Liver (tissue), 8 donors: ENCODE measurements at regions not wholly inside any gene's neighbourhood (a gene's known extent, or its start where the extent isn't known, plus 50 kb on each side); places are given as distances from the start of the nearest gene placed in this dataset.

Source experiments
- DNase-seq: peaks from one replicate; pipeline ENCODE4 v3.0.0-alpha.2; 2017; ENCODE audit warnings: low spot score
- H3K27ac ChIP-seq, 2 donors: one replicate each; pipeline ENCODE4 v1.7.0; 2013; ENCODE audit warnings: inconsistent platforms in 2 of 2, low read length in 2 of 2, control low read depth in 1 of 2, low read depth in 1 of 2, mild to moderate bottlenecking in 1 of 2
- H3K27me3 ChIP-seq, 4 donors: one replicate each; pipeline versions ENCODE4 v1.6.1 to v1.7.0; 2013; ENCODE audit warnings: low read length in 3 of 4, inconsistent platforms in 1 of 4, mild to moderate bottlenecking in 1 of 4, moderate library complexity in 1 of 4; ENCODE audit not compliant: control insufficient read depth in 4 of 4, insufficient read depth in 4 of 4
- H3K36me3 ChIP-seq, 4 donors: one replicate each; pipeline versions ENCODE4 v1.6.1 to v1.7.0; 2013; ENCODE audit warnings: low read length in 3 of 4, mild to moderate bottlenecking in 3 of 4, low read depth in 1 of 4, moderate library complexity in 1 of 4; ENCODE audit not compliant: control insufficient read depth in 4 of 4, insufficient read depth in 3 of 4
- H3K4me1 ChIP-seq, 4 donors: one replicate each; pipeline versions ENCODE4 v1.6.1 to v1.7.0; 2013; ENCODE audit warnings: low read length in 3 of 4, mild to moderate bottlenecking in 3 of 4, moderate library complexity in 1 of 4; ENCODE audit not compliant: control insufficient read depth in 4 of 4, insufficient read depth in 4 of 4
- H3K4me3 ChIP-seq, 3 donors: one replicate each; pipeline versions ENCODE4 v1.6.1 to v1.7.0; 2013; ENCODE audit warnings: low read length in 3 of 3, control low read depth in 1 of 3, low read depth in 1 of 3, mild to moderate bottlenecking in 1 of 3
- H3K9ac ChIP-seq, 2 donors: one replicate each; pipeline ENCODE4 v1.7.0; 2013; ENCODE audit warnings: low read length in 2 of 2, mild to moderate bottlenecking in 2 of 2, moderate library complexity in 2 of 2, control low read depth in 1 of 2, low read depth in 1 of 2
- H3K9me3 ChIP-seq, 4 donors: one replicate each; pipeline versions ENCODE4 v1.6.1 to v1.7.0; 2013; ENCODE audit warnings: low read length in 3 of 4; ENCODE audit not compliant: control insufficient read depth in 4 of 4
- EGR1 ChIP-seq, 2 donors: IDR thresholded peaks; 2 replicates each; pipeline ENCODE4 v1.6.1; 2016 to 2018; ENCODE audit warnings: antibody characterized with exemption in 2 of 2, low read depth in 2 of 2
- FOXA2 ChIP-seq: IDR thresholded peaks from 2 replicates; pipeline ENCODE4 v1.6.1; 2016; ENCODE audit warnings: antibody characterized with exemption
- GABPA ChIP-seq, 2 donors: IDR thresholded peaks in 1 of 2; conservative IDR thresholded peaks in 1 of 2; 2 replicates each; pipeline ENCODE4 v1.6.1; 2016; ENCODE audit warnings: antibody characterized with exemption in 2 of 2, mild to moderate bottlenecking in 1 of 2, moderate library complexity in 1 of 2
- HNF4A ChIP-seq, 2 donors: conservative IDR thresholded peaks; 2 replicates each; pipeline ENCODE4 v1.6.1; 2016; ENCODE audit warnings: antibody characterized with exemption in 2 of 2, mild to moderate bottlenecking in 2 of 2
- HNF4G ChIP-seq: IDR thresholded peaks from 2 replicates; pipeline ENCODE4 v1.6.1; 2016; ENCODE audit warnings: antibody characterized with exemption
- JUND ChIP-seq, 2 donors: IDR thresholded peaks; 2 replicates each; pipeline ENCODE4 v1.6.1; 2016; ENCODE audit warnings: antibody characterized with exemption in 2 of 2
- NR2F2 ChIP-seq: IDR thresholded peaks from 2 replicates; pipeline ENCODE4 v1.6.1; 2016; ENCODE audit warnings: antibody characterized with exemption
- RAD21 ChIP-seq, 2 donors: IDR thresholded peaks; 2 replicates each; pipeline ENCODE4 v1.6.1; 2016; ENCODE audit warnings: antibody characterized with exemption in 2 of 2, mild to moderate bottlenecking in 2 of 2
- REST ChIP-seq: IDR thresholded peaks from 2 replicates; pipeline ENCODE4 v1.6.1; 2016; ENCODE audit warnings: antibody characterized with exemption, mild to moderate bottlenecking
- SP1 ChIP-seq: IDR thresholded peaks from 2 replicates; pipeline ENCODE4 v1.6.1; 2018; ENCODE audit warnings: antibody characterized with exemption, mild to moderate bottlenecking
- TAF1 ChIP-seq: conservative IDR thresholded peaks from 2 replicates; pipeline ENCODE4 v1.6.1; 2016; ENCODE audit warnings: antibody characterized with exemption, mild to moderate bottlenecking
- YY1 ChIP-seq: IDR thresholded peaks from 2 replicates; pipeline ENCODE4 v1.6.1; 2016; ENCODE audit warnings: antibody characterized with exemption, mild to moderate bottlenecking
- WGBS: extraction: QIAGEN DNeasy Blood & Tissue Kit; methylation state at CpG from one replicate; pipeline ENCODE4 v1.1.7; 2013; 5-methylcytosine and 5-hydroxymethylcytosine counted together
- TF ChIP-seq, protein P1 (sequence below): IDR thresholded peaks from 2 replicates; pipeline ENCODE4 v1.6.1; 2016; ENCODE audit warnings: antibody characterized with exemption
- TF ChIP-seq, protein P2 (sequence below): IDR thresholded peaks from 2 replicates; pipeline ENCODE4 v1.6.1; 2016; ENCODE audit warnings: antibody characterized with exemption
- TF ChIP-seq, protein P3 (sequence below): fragments of 150-350 bp; IDR thresholded peaks from 2 replicates; pipeline ENCODE4 v1.5.1; 2017; ENCODE audit warnings: improper control_type of control experiment, low read depth, low read length; ENCODE audit not compliant: missing input control
- TF ChIP-seq, protein P4 (sequence below): IDR thresholded peaks from 2 replicates; pipeline ENCODE4 v1.6.1; 2016; ENCODE audit warnings: antibody characterized with exemption
- donor health status: healthy.
- donor health status: healthy.
- donor health status: healthy.
- donor health status: healthy.
- donor health status: healthy.

DNA sequence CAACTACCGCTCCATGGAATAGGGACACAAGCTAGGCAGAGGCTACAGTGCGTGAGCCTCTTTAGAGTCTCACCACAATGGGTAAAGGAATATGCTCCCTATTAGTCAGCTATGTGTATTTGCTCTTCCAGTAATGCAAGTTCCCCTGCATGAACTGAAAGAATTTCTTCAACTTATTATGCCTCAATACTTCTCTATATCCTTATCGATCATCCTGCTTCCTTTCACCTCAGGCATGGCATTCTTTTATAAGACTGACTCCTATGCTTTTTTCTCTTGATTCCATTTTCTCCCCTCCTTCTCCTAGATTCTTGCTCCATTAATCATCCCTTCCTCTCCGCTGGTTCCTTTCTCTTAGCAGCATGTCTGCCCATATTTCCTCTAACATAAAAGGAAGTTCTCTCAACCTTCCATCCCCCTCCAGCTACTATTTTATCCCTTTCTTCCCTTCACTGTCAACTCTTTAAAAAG, 94.5 kb upstream of the CPM start:
- no peak for DNase-seq
- no peaks in the 10 kb centered on the region for H3K27me3 ChIP-seq
- no peaks in the 10 kb centered on the region for H3K9me3 ChIP-seq
- 84% methylated on average over 4 of the region's 4 CpGs for WGBS
- no peaks in the 10 kb centered on the region for H3K36me3 ChIP-seq
- H3K4me1 ChIP-seq: peaks cover 0 to 3% (median 2%) of the 10 kb centered on the region in 4 donors
- no peak overlapping the region for H3K27ac ChIP-seq
- H3K9ac ChIP-seq: no peak overlapping the region
- no peak overlapping the region for H3K4me3 ChIP-seq
- TF ChIP-seq REST (no peak), EGR1 (IDR thresholded peaks at IDR 0.05; ENCODE audit: low read depth in 2 of 2) (no peak), GABPA (IDR thresholded peaks at IDR 0.05 in 1 of 2, conservative IDR thresholded peaks at IDR 0.05 in 1 of 2) (no peak), RAD21 (IDR thresholded peaks at IDR 0.05) (no peak)
- TF ChIP-seq, protein P1, sequence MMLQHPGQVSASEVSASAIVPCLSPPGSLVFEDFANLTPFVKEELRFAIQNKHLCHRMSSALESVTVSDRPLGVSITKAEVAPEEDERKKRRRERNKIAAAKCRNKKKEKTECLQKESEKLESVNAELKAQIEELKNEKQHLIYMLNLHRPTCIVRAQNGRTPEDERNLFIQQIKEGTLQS: no peak
- TF ChIP-seq, protein P2, sequence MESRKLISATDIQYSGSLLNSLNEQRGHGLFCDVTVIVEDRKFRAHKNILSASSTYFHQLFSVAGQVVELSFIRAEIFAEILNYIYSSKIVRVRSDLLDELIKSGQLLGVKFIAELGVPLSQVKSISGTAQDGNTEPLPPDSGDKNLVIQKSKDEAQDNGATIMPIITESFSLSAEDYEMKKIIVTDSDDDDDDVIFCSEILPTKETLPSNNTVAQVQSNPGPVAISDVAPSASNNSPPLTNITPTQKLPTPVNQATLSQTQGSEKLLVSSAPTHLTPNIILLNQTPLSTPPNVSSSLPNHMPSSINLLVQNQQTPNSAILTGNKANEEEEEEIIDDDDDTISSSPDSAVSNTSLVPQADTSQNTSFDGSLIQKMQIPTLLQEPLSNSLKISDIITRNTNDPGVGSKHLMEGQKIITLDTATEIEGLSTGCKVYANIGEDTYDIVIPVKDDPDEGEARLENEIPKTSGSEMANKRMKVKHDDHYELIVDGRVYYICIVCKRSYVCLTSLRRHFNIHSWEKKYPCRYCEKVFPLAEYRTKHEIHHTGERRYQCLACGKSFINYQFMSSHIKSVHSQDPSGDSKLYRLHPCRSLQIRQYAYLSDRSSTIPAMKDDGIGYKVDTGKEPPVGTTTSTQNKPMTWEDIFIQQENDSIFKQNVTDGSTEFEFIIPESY: no peak

GRCh38 chr12:69028941-69029729, 96.2 kb upstream of the CPM start:
- H3K4me1 ChIP-seq: peaks cover 0 to 5% (median 2%) of the 10 kb centered on the region in 4 donors
- TF ChIP-seq TAF1 (no peak), JUND (IDR thresholded peaks at IDR 0.05) (no peak), SP1 (no peak), HNF4A (conservative IDR thresholded peaks at IDR 0.05) (no peak), FOXA2 (no peak), HNF4G (no peak), NR2F2 (no peak), YY1 (no peak), REST (no peak), GABPA (IDR thresholded peaks at IDR 0.05 in 1 of 2, conservative IDR thresholded peaks at IDR 0.05 in 1 of 2) (no peak)
- TF ChIP-seq, protein P3, sequence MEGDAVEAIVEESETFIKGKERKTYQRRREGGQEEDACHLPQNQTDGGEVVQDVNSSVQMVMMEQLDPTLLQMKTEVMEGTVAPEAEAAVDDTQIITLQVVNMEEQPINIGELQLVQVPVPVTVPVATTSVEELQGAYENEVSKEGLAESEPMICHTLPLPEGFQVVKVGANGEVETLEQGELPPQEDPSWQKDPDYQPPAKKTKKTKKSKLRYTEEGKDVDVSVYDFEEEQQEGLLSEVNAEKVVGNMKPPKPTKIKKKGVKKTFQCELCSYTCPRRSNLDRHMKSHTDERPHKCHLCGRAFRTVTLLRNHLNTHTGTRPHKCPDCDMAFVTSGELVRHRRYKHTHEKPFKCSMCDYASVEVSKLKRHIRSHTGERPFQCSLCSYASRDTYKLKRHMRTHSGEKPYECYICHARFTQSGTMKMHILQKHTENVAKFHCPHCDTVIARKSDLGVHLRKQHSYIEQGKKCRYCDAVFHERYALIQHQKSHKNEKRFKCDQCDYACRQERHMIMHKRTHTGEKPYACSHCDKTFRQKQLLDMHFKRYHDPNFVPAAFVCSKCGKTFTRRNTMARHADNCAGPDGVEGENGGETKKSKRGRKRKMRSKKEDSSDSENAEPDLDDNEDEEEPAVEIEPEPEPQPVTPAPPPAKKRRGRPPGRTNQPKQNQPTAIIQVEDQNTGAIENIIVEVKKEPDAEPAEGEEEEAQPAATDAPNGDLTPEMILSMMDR: no peak
- TF ChIP-seq, protein P4, sequence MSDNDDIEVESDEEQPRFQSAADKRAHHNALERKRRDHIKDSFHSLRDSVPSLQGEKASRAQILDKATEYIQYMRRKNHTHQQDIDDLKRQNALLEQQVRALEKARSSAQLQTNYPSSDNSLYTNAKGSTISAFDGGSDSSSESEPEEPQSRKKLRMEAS: no peak
- TF ChIP-seq, protein P2: no peak
- TF ChIP-seq, protein P1: no peak
- DNase-seq: no peak
- H3K27ac ChIP-seq: no peak overlapping the region
- no peak overlapping the region for H3K9ac ChIP-seq
- 93% methylated on average over 11 of the region's 11 CpGs for WGBS
- H3K9me3 ChIP-seq: no peaks in the 10 kb centered on the region
- H3K36me3 ChIP-seq: no peaks in the 10 kb centered on the region
- H3K4me3 ChIP-seq: no peak overlapping the region
- no peaks in the 10 kb centered on the region for H3K27me3 ChIP-seq
